ENCODE measurements at regions not wholly inside any gene's neighbourhood (a gene's known extent, or its start where the extent isn't known, plus 50 kb on each side); places are given as distances from the start of the nearest gene placed in this dataset.

DNA sequence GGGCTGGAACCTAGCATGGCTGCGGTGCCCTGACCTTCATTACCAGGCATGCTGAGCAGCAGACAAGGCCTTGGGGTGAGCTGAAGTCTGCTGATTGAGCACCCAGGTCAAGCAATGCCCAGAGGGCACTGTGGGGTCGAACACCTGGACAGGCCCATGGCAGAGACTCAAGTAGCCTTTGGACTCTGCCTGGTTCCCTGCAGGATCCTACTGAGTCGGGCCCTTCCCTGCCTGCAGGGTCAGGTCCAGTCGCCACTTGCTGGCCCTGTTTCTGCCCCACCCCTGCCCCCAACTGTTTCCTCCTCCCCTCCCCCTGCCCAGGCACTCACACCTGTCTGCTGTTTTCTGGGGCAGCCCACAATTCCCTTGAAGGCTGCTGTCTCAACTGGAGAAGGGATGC is 483.2 kb upstream of the MKI67 start:
- no peak for DNase-seq (ENCODE audit: low read depth)

DNA sequence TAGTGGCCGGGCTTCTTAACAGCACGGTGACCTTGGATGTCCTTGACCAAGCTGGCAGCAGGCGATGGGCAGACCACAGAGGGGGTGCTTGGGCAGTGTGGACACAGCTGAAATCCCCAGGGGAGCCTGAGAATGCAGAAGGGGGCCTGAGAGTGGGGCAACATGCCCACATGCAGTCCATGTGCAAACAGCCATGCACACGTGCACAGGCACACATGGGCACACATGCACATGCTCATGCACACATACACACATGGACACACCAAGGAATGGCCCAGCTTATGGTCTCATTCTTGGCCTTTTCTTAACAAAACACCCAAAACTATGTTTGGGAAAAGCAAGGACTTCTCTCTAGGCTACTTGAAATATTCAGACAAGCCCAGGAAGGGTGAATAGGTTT is 483.9 kb upstream of the MKI67 start:
- no peak for DNase-seq (ENCODE audit: low read depth)

DNA sequence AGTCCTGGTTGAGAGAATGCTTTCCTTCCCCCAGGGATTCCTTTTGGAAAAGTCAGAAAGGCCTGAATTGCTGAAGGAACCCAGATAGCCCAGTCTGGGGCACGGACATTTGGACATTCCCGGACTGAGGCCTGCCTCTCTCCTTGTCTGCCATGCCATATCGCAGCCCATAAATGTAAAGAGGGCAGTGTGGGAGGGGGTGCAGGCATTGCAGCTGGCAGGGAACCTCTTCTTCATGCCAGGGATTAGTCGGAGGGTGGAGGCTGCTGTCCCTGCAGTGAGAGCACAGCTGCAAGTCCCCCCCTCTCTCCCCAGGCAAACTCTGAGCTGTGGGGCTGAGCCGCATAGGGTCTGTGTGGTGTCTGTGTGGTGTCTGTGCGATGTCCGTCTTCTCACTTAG is 486.0 kb upstream of the MKI67 start:
- no peak for DNase-seq (ENCODE audit: low read depth)

- DNase-seq (ENCODE audit: low read depth) = no peak
Measured at GRCh38 chr10:128612631-128613030, 486.4 kb upstream of the MKI67 start.

DNA sequence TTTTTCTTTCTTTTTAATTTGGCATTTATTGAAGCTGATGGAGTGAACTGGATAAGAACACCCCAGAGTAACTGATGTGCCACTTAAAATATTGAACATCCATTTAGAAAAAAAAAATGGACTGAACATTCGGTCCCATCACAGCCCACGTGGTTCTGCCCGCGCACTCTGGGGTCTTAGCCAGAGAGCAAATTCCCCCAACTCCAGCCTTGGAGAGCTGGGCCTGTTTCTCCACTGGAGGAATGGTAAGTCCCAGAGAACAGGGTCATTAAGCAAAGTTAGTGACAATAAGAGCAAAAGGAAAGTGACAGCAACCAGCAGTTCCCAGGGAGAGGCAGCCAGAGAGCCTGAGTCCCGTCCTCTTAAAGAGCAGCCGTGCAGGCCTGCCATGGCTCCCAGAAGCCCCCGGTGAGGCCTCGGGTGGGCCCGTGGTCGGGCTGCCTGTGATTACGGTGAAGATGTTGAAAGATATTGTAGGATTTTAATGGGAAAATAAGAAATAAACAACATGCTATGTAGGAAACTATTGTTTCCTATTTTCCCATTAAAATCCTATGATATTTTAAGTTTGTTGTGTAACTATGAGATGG is 487.9 kb upstream of the MKI67 start:
- no peak for DNase-seq (ENCODE audit: low read depth)

- DNase-seq (ENCODE audit: low read depth) = no peak
Measured at GRCh38 chr10:128614802-128615553, 488.8 kb upstream of the MKI67 start.

DNA sequence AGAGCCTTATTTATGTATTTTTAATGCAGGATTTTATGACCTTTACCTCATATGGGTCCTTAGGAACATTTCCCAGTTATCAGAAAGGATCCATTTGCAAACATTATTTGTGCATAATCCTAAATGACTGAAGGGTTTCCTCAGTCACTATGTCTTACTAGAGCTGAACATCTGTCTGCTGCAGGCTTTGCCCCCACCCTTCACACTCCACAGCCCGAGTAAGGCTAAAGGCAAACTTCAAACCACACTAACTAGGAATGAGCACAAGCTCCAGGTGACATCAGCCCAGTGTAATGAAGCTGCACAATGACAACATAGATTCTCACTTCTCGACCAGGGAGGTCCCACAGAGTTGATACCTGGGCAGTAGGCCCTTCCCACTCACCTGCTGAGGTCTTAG is 491.3 kb upstream of the MKI67 start:
- DNase-seq (ENCODE audit: low read depth) = no peak

- DNase-seq (ENCODE audit: low read depth) = no peak
Measured at GRCh38 chr10:128622706-128623105, 496.5 kb upstream of the MKI67 start.

- DNase-seq (ENCODE audit: low read depth) = no peak
Measured at GRCh38 chr10:128623776-128624175, 497.6 kb upstream of the MKI67 start.

DNA sequence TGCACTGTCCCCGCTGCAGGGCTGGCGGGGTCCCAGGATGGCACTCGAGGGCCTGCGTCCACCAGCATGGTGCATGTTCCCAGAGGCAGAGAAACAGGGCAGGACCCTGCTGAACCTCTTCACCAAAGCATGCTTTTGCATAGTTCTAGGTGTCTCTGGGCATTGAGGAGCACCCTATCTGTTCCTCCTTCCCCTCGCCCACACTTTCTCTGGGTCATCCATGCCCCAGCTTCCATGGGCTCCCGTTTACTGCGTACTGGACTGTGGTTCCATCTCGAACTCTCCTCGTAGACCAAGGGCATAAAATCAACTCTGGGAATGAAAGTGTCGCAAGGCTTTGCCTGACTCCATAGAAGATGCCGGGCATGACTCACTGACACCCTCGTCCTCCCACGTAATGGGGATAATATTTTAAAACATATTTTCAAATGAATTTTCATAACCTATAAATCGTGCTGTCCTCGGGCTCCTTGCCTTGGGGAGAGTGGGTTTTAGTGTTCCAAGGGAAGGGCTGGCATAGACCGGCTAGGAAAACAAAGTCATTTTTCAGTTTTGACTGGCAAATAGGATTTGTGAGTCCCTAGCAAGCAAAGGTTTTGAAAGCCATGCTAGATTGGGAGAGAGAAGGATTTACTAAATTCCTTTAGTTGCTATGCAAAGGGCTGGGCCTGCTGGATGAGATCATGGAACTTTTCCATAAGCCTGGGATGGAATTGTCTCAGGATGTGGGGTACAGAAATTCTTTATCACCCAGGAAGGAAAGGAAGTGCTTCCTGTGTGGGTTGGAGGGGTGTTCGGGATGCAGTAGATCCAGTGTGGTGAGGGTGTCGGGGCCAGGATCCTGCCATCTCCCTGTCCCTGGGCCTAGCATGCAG is 498.7 kb upstream of the MKI67 start:
- no peak for DNase-seq (ENCODE audit: low read depth)

DNA sequence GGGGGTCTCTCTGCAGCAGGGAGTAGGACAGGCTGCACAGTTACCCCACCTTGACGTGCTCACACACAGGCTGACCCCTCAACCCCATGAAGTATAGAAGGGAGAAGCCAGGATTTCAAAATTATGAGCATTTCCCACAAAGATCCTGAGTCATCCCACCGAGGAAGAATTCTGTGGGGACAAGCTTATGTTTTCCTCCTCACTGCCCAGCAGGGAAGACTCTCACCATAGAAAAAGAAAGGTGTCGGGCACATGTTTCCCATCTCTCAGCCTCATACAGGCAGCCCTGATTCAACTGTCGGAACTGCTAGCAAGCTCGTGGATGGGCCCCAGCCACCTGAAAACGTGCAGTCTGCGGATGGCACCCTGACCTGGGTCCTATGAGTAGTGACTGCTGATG is 499.7 kb upstream of the MKI67 start:
- DNase-seq (ENCODE audit: low read depth) = peak; percentile 45

DNA sequence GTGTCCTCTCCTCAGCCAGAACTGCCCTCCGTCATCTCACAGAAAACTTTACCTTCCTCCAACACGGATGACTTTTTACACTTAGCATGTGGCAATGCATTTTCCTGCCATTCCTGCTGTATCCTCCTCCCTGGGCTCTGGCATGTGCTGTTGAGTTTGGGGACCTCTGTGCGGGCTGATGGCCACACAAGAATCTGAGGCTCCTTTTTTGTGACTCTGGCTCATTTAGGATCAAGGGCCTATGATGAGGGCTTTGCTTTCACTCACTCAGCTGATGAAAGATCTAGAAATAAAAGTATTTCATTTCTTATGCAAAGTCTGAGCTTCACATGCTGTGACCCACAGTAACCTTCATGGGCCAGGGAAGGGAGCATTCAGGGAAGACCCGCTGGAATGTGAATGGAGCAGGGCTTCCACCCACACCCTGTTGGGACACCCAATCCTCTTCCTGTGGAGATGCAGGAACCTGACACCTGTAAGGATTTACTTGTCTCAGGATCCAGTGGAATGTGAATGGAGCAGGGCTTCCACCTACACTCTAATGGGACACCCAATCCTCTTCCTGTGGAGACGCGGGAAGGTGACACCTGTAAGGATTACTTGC is 500.3 kb upstream of the MKI67 start:
- no peak for DNase-seq (ENCODE audit: low read depth)

DNA sequence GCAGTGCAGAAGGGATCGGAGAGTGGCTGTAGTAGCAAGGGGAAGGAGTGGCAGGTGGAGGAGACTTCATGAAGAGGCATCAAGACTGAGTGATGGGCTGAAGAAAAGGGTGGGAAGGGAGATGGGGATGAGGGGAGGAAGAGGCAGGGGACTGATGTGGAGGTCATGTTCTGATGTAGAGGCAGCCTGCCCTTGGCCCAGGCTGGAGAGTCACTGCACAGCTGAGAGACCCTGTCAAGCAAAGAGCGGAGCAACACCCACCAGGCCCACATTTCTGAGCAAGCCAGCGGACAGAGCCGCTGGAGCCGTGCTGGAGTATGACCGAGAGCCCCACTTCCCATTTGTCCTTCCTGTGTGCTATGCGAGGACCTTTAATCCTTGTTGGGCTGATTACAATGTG is 501.6 kb upstream of the MKI67 start:
- DNase-seq (ENCODE audit: low read depth) = no peak

DNA sequence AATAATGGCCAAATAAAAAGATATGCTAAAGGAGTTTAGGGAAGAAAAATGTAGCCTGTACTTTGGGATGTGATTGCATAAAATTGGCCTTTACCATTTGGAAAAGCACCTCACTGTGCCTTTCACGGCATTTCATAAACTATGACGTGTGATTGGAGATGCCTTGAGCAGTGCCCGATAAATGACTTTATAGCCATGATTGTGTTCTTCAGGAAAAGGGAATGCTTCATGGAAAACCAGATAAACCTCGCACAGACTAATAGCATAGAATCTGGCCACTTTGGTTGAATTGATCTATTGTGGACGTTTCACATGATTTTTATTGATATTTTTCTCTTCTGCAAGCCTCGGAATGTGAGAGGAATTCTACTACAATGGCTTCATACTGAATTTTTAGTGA is 502.0 kb upstream of the MKI67 start:
- DNase-seq (ENCODE audit: low read depth) = no peak

DNA sequence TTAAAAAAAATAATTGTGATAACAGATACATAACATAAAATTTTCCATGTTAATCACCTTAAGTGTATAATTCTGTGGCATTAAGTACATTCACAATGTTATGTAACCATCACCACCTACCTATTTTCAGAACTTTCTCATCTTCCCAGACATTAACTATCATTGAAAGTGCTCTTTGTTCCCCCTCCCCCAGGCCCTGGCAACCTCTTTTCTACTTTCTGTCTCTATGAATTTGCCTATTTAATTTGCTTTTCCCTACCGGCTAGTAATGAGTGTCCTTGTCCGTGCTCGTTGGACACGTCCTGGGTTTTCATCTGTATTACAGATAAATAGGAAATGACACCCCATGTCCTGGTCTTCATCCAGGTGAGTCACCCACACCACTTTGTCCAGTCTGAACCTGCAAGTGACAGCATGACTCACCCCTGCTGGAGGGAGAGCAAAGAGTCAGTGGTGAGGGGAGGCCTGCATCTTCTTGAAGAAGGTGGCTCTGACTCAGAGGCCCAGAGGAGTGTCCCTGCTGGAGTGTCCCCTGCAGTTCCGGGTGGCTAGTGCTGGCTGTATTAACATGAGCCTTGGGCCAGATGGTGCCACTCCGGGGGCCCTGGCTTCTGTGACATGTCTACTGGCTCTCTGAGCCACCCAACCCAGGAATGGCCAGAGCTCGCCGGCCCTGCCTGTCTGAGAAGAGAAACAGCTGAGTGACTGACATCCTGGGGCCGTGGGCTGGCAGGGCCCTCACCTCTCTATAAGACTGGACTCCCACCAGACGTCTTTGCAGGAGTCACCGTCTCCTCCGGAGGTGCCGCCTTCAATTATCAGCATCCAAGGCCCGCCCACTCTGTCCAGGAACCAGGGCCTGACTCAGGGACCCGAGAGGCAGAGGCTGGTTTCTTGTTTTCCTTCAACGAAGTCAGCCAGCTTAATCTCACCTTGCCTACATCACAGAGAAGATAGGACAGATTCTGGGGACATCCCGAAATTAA is 503.2 kb upstream of the MKI67 start:
- peak; percentile 92 for DNase-seq (ENCODE audit: low read depth)

- DNase-seq (ENCODE audit: low read depth) = peak; percentile 77
Measured at GRCh38 chr10:128630787-128631252, 504.6 kb upstream of the MKI67 start.

- DNase-seq (ENCODE audit: low read depth) = peak; percentile 13
Measured at GRCh38 chr10:128631801-128632241, 505.6 kb upstream of the MKI67 start.

DNA sequence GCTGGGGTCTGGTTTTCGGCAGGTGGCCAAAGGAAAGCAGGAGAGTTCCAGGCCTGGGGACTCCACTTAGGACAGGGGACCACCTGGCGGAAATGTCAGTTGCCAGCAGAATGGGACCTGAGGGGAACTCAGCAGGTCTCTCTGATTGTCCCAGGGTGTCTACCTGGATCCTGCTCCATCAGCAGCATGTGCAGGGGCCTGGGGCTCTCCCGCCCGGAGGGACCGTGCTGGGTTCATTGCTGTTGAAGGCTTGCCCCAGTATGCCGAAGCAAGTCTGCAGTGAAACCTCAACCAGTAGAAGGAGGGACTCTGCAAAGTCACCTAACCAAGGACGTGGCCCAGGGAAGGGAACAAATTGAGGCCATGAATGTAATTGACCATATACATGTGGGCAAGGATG is 506.5 kb upstream of the MKI67 start:
- no peak for DNase-seq (ENCODE audit: low read depth)

- peak; percentile 6 for DNase-seq (ENCODE audit: low read depth)
Measured at GRCh38 chr10:128633864-128634540, 507.8 kb upstream of the MKI67 start.

- peak; percentile 49 for DNase-seq (ENCODE audit: low read depth)
Measured at GRCh38 chr10:128642023-128642422, 515.8 kb upstream of the MKI67 start.
